ENCODE measurements at regions not wholly inside any gene's neighbourhood (a gene's known extent, or its start where the extent isn't known, plus 50 kb on each side); places are given as distances from the start of the nearest gene placed in this dataset.
"Not testable (repeated sequence)": the region's sequence is repeated elsewhere in the genome, so short reads cannot be mapped to it uniquely, and the experiment has no call there.

DNA sequence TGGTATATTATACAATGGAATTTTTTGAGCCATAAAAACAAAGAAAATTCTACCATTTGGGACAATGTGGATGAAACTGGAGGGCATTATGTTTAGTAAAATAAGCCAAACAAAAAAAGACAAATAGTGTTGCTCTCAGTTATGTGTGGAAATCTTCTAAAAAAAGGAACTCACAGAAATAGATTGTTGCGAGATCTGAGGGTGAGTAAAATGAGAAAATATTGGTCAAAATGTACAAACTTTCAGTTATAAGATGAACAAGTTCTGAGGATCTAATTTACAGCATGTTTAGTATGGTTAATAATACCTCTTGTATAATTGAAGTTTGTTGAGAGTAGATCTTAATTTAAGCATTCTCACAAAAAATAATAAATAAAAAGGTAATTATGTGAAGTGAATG is 291.2 kb downstream of the KIF20B start:
- TF ChIP-seq, protein P1, sequence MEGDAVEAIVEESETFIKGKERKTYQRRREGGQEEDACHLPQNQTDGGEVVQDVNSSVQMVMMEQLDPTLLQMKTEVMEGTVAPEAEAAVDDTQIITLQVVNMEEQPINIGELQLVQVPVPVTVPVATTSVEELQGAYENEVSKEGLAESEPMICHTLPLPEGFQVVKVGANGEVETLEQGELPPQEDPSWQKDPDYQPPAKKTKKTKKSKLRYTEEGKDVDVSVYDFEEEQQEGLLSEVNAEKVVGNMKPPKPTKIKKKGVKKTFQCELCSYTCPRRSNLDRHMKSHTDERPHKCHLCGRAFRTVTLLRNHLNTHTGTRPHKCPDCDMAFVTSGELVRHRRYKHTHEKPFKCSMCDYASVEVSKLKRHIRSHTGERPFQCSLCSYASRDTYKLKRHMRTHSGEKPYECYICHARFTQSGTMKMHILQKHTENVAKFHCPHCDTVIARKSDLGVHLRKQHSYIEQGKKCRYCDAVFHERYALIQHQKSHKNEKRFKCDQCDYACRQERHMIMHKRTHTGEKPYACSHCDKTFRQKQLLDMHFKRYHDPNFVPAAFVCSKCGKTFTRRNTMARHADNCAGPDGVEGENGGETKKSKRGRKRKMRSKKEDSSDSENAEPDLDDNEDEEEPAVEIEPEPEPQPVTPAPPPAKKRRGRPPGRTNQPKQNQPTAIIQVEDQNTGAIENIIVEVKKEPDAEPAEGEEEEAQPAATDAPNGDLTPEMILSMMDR (IDR thresholded peaks at IDR 0.05 in 4 of 5, conservative IDR thresholded peaks at IDR 0.05 in 1 of 5) = no peak
- TF ChIP-seq POLR2A (IDR thresholded peaks at IDR 0.05) = no peak
- Histone ChIP-seq H3K9me3 (no peaks in the 10 kb centered on the region), H3K4me1 (no peaks in the 10 kb centered on the region), H3K36me3 (no peaks in the 10 kb centered on the region), H3K4me3 (no peak overlapping the region), H3K27ac (no peak overlapping the region), H3K27me3 (no peaks in the 10 kb centered on the region)
- intact Hi-C loops (cut with DNase I; ENCODE audit: low total_unique reads) = no loop called here
- in situ Hi-C loops (cut with MboI; ENCODE audit: low sequenced_read_pairs in 4 of 4) = no loop called here
- ATAC-seq (no peak), DNase-seq (no peak)

DNA sequence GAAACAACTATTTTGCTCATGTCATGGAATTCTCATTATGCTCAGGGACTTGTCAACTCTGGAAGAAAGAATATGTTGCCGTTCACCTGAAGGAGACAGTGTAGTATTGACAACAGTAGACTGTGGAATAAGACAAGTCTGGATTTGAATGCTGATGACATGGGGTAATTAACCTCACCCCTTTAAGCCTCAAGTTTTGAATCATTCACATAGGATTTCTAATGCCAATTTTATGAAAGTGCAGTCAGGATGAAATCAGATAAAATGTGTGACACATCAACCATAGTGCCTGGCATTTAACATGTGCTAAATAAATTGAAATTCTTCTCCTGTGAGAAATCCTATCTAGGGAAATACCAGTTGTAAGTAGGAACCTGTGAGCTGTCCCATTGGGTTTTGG is 305.8 kb downstream of the KIF20B start:
- TF ChIP-seq, protein P1 (IDR thresholded peaks at IDR 0.05 in 4 of 5, conservative IDR thresholded peaks at IDR 0.05 in 1 of 5) = no peak
- in situ Hi-C loops (cut with MboI; ENCODE audit: low sequenced_read_pairs in 4 of 4) = no loop called here

DNA sequence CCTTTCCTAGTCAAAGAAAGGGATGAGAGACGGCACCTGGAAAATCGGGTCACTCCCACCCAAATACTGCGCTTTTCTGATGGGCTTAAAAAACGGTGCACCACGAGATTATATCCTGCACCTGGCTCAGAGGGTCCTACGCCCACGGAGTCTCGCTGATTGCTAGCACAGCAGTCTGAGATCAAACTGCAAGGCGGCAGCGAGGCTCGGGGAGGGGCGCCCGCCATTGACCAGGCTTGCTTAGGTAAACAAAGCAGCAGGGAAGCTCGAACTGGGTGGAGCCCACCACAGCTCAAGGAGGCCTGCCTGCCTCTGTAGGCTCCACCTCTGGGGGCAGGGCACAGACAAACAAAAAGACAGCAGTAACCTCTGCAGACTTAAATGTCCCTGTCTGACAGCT is 309.9 kb downstream of the KIF20B start:
- ATAC-seq; H3K27me3 ChIP-seq; intact Hi-C loops (cut with DNase I; ENCODE audit: low total_unique reads); DNase-seq; H3K27ac ChIP-seq; H3K9me3 ChIP-seq; in situ Hi-C loops (cut with MboI; ENCODE audit: low sequenced_read_pairs in 4 of 4); H3K4me3 ChIP-seq; H3K4me1 ChIP-seq; H3K36me3 ChIP-seq: not testable (repeated sequence)

More for the DNA sequence above, 305.8 kb downstream of the KIF20B start:
- H3K4me1 ChIP-seq = no peaks in the 10 kb centered on the region
- H3K27ac ChIP-seq = no peak overlapping the region
- intact Hi-C loops (cut with DNase I; ENCODE audit: low total_unique reads) = no loop called here
- no peaks in the 10 kb centered on the region for H3K9me3 ChIP-seq
- H3K4me3 ChIP-seq = no peak overlapping the region
- DNase-seq (no peak), ATAC-seq (no peak)
- H3K27me3 ChIP-seq = no peaks in the 10 kb centered on the region
- H3K36me3 ChIP-seq = no peaks in the 10 kb centered on the region

DNA sequence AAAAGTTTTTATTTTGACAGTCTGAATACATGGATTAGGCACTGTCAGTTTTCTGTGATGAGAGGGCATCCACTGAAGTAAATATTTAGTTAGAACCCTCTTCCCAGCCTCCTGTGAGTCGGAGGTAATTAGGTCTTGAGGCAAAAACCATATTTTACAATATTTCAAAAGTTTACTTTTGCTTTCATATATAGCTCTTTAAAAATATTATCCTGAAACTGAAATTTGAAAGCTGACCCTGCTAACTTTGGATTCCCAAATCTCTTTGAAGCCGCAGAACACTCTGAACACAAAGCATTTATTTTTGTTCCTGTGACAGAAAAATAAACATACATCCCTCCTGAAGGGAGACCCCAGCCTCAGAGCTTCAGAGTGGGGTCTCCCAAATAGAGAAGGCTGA is 317.4 kb downstream of the KIF20B start:
- in situ Hi-C loops (cut with MboI; ENCODE audit: low sequenced_read_pairs in 4 of 4) = no loop called here
- Histone ChIP-seq H3K4me3 (no peak overlapping the region), H3K27ac (no peak overlapping the region), H3K27me3 (no peaks in the 10 kb centered on the region), H3K4me1 (no peaks in the 10 kb centered on the region), H3K9me3 (no peaks in the 10 kb centered on the region), H3K36me3 (no peaks in the 10 kb centered on the region)
- intact Hi-C loops (cut with DNase I; ENCODE audit: low total_unique reads) = no loop called here
- no peak for ATAC-seq
- TF ChIP-seq, protein P1 (IDR thresholded peaks at IDR 0.05 in 4 of 5, conservative IDR thresholded peaks at IDR 0.05 in 1 of 5) = no peak
- TF ChIP-seq POLR2A (IDR thresholded peaks at IDR 0.05) = no peak
- no peak for DNase-seq

DNA sequence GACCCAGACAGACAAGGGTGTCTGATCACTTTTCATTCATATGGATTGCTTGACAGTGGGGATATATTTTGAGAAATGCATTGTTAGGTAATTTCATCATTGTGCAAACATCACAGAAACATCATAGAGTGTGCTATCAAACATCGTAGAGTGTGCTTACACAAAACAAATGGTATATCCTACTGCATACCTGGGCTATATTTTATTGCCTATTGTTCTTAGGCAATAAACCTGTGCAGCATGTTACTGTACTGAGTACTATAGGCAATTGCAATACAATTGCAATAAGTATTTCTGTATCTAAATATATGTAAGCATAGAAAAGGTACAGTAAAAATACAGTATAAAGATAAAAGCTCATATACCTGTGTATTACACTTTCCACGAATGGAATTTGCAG is 319.1 kb downstream of the KIF20B start:
- Histone ChIP-seq H3K27ac (no peak overlapping the region), H3K27me3 (no peaks in the 10 kb centered on the region), H3K36me3 (no peaks in the 10 kb centered on the region), H3K9me3 (no peaks in the 10 kb centered on the region), H3K4me3 (no peak overlapping the region), H3K4me1 (no peaks in the 10 kb centered on the region)
- intact Hi-C loops (cut with DNase I; ENCODE audit: low total_unique reads) = no loop called here
- in situ Hi-C loops (cut with MboI; ENCODE audit: low sequenced_read_pairs in 4 of 4) = no loop called here
- no peak for DNase-seq
- TF ChIP-seq POLR2A (IDR thresholded peaks at IDR 0.05) = no peak
- TF ChIP-seq, protein P1 (IDR thresholded peaks at IDR 0.05 in 4 of 5, conservative IDR thresholded peaks at IDR 0.05 in 1 of 5) = no peak
- no peak for ATAC-seq

All from gastrocnemius medialis (tissue), 4 donors.